PC-9 (cell line): ENCODE measurements at regions not wholly inside any gene's neighbourhood (a gene's known extent, or its start where the extent isn't known, plus 50 kb on each side); places are given as distances from the start of the nearest gene placed in this dataset.

Experiments
- BruUV-seq: library from RNA; stranded (reverse); fragments of 400-500 nt; replicated peaks from 2 replicates; lab custom pipeline; 2021; lab: Mats Ljungman, UMichigan
- CTCF ChIA-PET: fragments of 300-600 bp; sonication (Branson Sonifier 250); formaldehyde crosslinking; loops from one replicate; lab custom pipeline; 2022; ENCODE audit warnings: antibody characterized with exemption; lab: Charles Lee
- POLR2A ChIA-PET: fragments of 300-600 bp; sonication (Branson Sonifier 250); formaldehyde crosslinking; loops from one replicate; lab custom pipeline; 2022; ENCODE audit warnings: antibody characterized with exemption; ENCODE audit not compliant: unreplicated experiment; lab: Charles Lee
- DNase-seq, 2 experiments: peaks; one replicate each; pipeline versions ENCODE4 v3.0.0 to v3.0.0-alpha.2; 2015 to 2022; ENCODE audit warnings: mixed read lengths in 1 of 2
- H2AFZ ChIP-seq: fragments of 200-600 bp; sonication (generic); 2 replicates; pipeline ENCODE4 v1.8.1; 2017; ENCODE audit warnings: antibody characterized with exemption
- H3F3A ChIP-seq: fragments of 200-600 bp; sonication (generic); 2 replicates; pipeline ENCODE4 v1.8.1; 2017; ENCODE audit warnings: antibody characterized with exemption, mild to moderate bottlenecking, low read depth; ENCODE audit not compliant: insufficient read depth
- H3K27ac ChIP-seq: fragments of 200-600 bp; sonication (generic); 2 replicates; pipeline ENCODE4 v1.6.1; 2016; ENCODE audit warnings: mixed run types
- H3K27me3 ChIP-seq: fragments of 200-600 bp; sonication (generic); 2 replicates; pipeline ENCODE4 v1.6.1; 2016; ENCODE audit warnings: low read depth, mixed run types; ENCODE audit not compliant: insufficient read depth
- H3K36me3 ChIP-seq: fragments of 200-600 bp; sonication (generic); 2 replicates; pipeline ENCODE4 v1.6.1; 2016; ENCODE audit warnings: low read depth, mixed run types
- H3K4me1 ChIP-seq: fragments of 200-600 bp; sonication (generic); replicated peaks from 2 replicates; pipeline ENCODE4 v1.6.1; 2016; ENCODE audit warnings: mixed run types; ENCODE audit not compliant: insufficient read depth
- H3K4me2 ChIP-seq: fragments of 200-600 bp; sonication (generic); 2 replicates; pipeline ENCODE4 v1.6.1; 2017; ENCODE audit warnings: mixed run types
- H3K4me3 ChIP-seq: fragments of 200-600 bp; sonication (generic); 2 replicates; pipeline ENCODE4 v1.6.1; 2016; ENCODE audit warnings: mixed run types
- H3K79me2 ChIP-seq: fragments of 200-600 bp; sonication (generic); 2 replicates; pipeline ENCODE4 v1.6.1; 2017; ENCODE audit warnings: low read depth, mixed run types
- H3K9me2 ChIP-seq: fragments of 200-600 bp; sonication (generic); 2 replicates; pipeline ENCODE4 v1.8.1; 2017; ENCODE audit warnings: mild to moderate bottlenecking; ENCODE audit not compliant: insufficient read depth
- H3K9me3 ChIP-seq: fragments of 200-600 bp; sonication (generic); 2 replicates; pipeline ENCODE4 v1.8.1; 2016; ENCODE audit warnings: low read depth; ENCODE audit not compliant: insufficient read depth
- H4K20me1 ChIP-seq: fragments of 200-600 bp; sonication (generic); 2 replicates; pipeline ENCODE4 v1.8.1; 2017; ENCODE audit not compliant: insufficient read depth
- EZH2 ChIP-seq: fragments of 200-600 bp; sonication (generic); IDR thresholded peaks from 2 replicates; pipeline ENCODE4 v1.8.0; 2017; ENCODE audit warnings: antibody characterized with exemption, low read depth
- intact Hi-C: fragments of 100-400 bp; cut with micrococcal nuclease; formaldehyde crosslinking; loops from one replicate; pipeline ENCODE4 v1.10.0; 2022; ENCODE audit not compliant: unreplicated experiment
- TF ChIP-seq, protein P1 (sequence below): fragments of 200-600 bp; sonication (generic); conservative IDR thresholded peaks from 2 replicates; pipeline ENCODE4 v1.6.1; 2017; ENCODE audit warnings: mixed run types, antibody characterized with exemption, mild to moderate bottlenecking, moderate library complexity

DNA sequence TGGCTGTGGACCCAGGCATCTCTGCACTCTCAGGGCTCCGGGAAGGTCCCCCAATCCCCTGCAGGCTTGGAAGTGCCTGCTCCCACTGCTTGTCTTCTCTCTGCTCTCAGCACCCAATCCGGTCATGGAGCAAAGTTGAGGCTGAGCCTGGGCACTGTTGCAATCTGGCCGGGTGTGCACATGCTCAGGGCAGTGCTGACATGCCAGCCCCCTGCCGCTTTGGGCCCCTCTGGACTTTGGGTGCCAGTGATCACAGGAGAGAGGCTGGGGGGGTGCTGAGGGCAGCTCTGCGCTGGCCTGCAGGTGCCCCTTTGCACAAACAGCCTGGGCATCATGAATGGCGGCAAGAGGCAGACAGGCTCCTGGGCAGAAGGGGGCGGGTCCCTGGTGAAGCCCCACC lies 85.4 kb upstream of the OSBPL8 start:
- Histone ChIP-seq H4K20me1 (no peaks in the 10 kb centered on the region), H3K79me2 (no peaks in the 10 kb centered on the region), H3K27me3 (no peaks in the 10 kb centered on the region), H2AFZ (no peak overlapping the region), H3K4me2 (no peak overlapping the region), H3F3A (no peaks in the 10 kb centered on the region), H3K9me2 (no peaks in the 10 kb centered on the region; the same call in 1 of the 2 replicates), H3K4me3 (no peak overlapping the region), H3K4me1 (no peaks in the 10 kb centered on the region), H3K36me3 (no peaks in the 10 kb centered on the region), H3K27ac (no peak overlapping the region), H3K9me3 (no peaks in the 10 kb centered on the region)
- no peak for DNase-seq
- TF ChIP-seq, protein P1, sequence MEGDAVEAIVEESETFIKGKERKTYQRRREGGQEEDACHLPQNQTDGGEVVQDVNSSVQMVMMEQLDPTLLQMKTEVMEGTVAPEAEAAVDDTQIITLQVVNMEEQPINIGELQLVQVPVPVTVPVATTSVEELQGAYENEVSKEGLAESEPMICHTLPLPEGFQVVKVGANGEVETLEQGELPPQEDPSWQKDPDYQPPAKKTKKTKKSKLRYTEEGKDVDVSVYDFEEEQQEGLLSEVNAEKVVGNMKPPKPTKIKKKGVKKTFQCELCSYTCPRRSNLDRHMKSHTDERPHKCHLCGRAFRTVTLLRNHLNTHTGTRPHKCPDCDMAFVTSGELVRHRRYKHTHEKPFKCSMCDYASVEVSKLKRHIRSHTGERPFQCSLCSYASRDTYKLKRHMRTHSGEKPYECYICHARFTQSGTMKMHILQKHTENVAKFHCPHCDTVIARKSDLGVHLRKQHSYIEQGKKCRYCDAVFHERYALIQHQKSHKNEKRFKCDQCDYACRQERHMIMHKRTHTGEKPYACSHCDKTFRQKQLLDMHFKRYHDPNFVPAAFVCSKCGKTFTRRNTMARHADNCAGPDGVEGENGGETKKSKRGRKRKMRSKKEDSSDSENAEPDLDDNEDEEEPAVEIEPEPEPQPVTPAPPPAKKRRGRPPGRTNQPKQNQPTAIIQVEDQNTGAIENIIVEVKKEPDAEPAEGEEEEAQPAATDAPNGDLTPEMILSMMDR, result no peak
- TF ChIP-seq EZH2, result no peak
- intact Hi-C loops, result no loop called here
- BruUV-seq, result no TSS peak
- ChIA-PET CTCF (no interaction called here), POLR2A (no interaction called here)

- ChIA-PET POLR2A (no interaction called here), CTCF (no interaction called here)
- TF ChIP-seq, protein P1, result no peak
- no peak for TF ChIP-seq EZH2
These were observed 86.4 kb upstream of the OSBPL8 start for GRCh38 chr12:76645934-76646333.

DNA sequence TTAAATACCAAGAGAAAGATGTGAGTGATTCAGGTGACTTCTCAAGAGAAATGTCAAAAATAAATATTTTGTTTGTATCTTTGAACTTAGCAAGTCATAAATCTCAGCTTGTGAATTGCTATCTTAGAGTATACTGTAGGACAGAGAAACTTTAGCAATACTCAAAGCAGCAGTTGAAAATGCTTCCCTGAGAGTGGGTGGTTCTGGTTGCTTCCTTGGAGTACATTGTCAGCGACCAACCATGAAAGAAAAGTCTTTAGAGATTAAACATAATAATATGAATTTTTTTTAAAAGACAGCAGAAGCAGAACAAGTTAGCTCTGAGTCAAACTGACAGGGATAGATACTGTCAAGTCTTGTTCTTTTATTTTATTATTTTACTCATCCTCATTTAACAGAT lies 86.8 kb upstream of the OSBPL8 start:
- intact Hi-C loops, result no loop called here
- Histone ChIP-seq H4K20me1 (no peaks in the 10 kb centered on the region), H2AFZ (no peak overlapping the region), H3K4me2 (no peak overlapping the region), H3K36me3 (no peaks in the 10 kb centered on the region), H3K79me2 (no peaks in the 10 kb centered on the region), H3K27me3 (no peaks in the 10 kb centered on the region), H3K9me2 (no peaks in the 10 kb centered on the region), H3K9me3 (no peaks in the 10 kb centered on the region), H3K4me1 (no peaks in the 10 kb centered on the region), H3K27ac (no peak overlapping the region), H3K4me3 (no peak overlapping the region), H3F3A (no peaks in the 10 kb centered on the region)
- no peak for TF ChIP-seq EZH2
- TF ChIP-seq, protein P1, result no peak
- no TSS peak for BruUV-seq
- DNase-seq, result no peak
- POLR2A ChIA-PET, result no interaction called here
- CTCF ChIA-PET, result no interaction called here

More at GRCh38 chr12:76645934-76646333, 86.4 kb upstream of the OSBPL8 start:
- Histone ChIP-seq H3K4me2 (no peak overlapping the region), H3K4me1 (no peaks in the 10 kb centered on the region), H4K20me1 (no peaks in the 10 kb centered on the region), H3K9me3 (no peaks in the 10 kb centered on the region), H3K4me3 (no peak overlapping the region), H3K9me2 (no peaks in the 10 kb centered on the region), H3K79me2 (no peaks in the 10 kb centered on the region), H3K36me3 (no peaks in the 10 kb centered on the region), H2AFZ (no peak overlapping the region), H3K27me3 (no peaks in the 10 kb centered on the region), H3F3A (no peaks in the 10 kb centered on the region), H3K27ac (no peak overlapping the region)
- no TSS peak for BruUV-seq
- intact Hi-C loops, result no loop called here
- DNase-seq, result no peak
